Naive thymus-derived CD4-positive, alpha-beta T cell (primary cell): ENCODE measurements at regions not wholly inside any gene's neighbourhood (a gene's known extent, or its start where the extent isn't known, plus 50 kb on each side); places are given as distances from the start of the nearest gene placed in this dataset.

ENCODE experiments used
- ATAC-seq: fragments of 150-1000 bp; cut with Tn5 transposase; 2 replicates; pipeline ENCODE4 v1.10.0; 2021; ENCODE audit warnings: mild to moderate bottlenecking, moderate library complexity
- CTCF ChIA-PET: fragments of 350-600 bp; sonication (Branson Sonifier 250); formaldehyde crosslinking; loops from one replicate; lab custom pipeline; 2021; ENCODE audit warnings: antibody characterized with exemption; lab: Charles Lee
- POLR2A ChIA-PET: fragments of 350-600 bp; sonication (Branson Sonifier 250); formaldehyde crosslinking; loops from one replicate; lab custom pipeline; 2021; ENCODE audit warnings: antibody characterized with exemption, inconsistent platforms; lab: Charles Lee
- DNase-seq, 9 donors: peaks; one replicate each; pipeline versions ENCODE4 v3.0.0 to v3.0.0-alpha.2; 2020 to 2022; ENCODE audit warnings: mixed read lengths in 1 of 9
- H3K27ac ChIP-seq: one replicate; pipeline ENCODE4 v1.7.0; 2013; ENCODE audit warnings: mild to moderate bottlenecking, low read depth, low read length, moderate library complexity
- H3K27me3 ChIP-seq, 2 donors: one replicate each; pipeline ENCODE4 v1.7.0; 2013; ENCODE audit warnings: low read length in 2 of 2, mild to moderate bottlenecking in 2 of 2, moderate library complexity in 2 of 2; ENCODE audit not compliant: control insufficient read depth in 2 of 2, insufficient read depth in 2 of 2
- H3K36me3 ChIP-seq, 3 experiments: 1 replicate in 2 of 3; 2 replicates in 1 of 3; pipeline ENCODE4 v1.7.0; 2013; ENCODE audit warnings: low read length in 3 of 3, mild to moderate bottlenecking in 3 of 3, moderate library complexity in 1 of 3; ENCODE audit not compliant: insufficient read depth in 3 of 3, control insufficient read depth in 2 of 3
- H3K4me1 ChIP-seq, 2 donors: one replicate each; pipeline ENCODE4 v1.7.0; 2013; ENCODE audit warnings: low read length in 2 of 2, mild to moderate bottlenecking in 2 of 2, moderate library complexity in 1 of 2; ENCODE audit not compliant: control insufficient read depth in 2 of 2, insufficient read depth in 2 of 2
- H3K4me3 ChIP-seq: 2 replicates; pipeline ENCODE4 v1.7.0; 2013; ENCODE audit warnings: mild to moderate bottlenecking, low read length
- H3K9me3 ChIP-seq, 3 experiments: 1 replicate in 2 of 3; 2 replicates in 1 of 3; pipeline ENCODE4 v1.7.0; 2013; ENCODE audit warnings: low read length in 3 of 3; ENCODE audit not compliant: control insufficient read depth in 2 of 3
- H3K27ac Mint-ChIP-seq, 9 donors: one replicate each; pipeline ENCODE4 v1.8.0; 2020 to 2022; ENCODE audit warnings: mixed read lengths in 9 of 9, mild to moderate bottlenecking in 8 of 9, moderate library complexity in 5 of 9, inconsistent platforms in 2 of 9
- H3K27me3 Mint-ChIP-seq, 5 donors: one replicate each; pipeline ENCODE4 v1.8.0; 2021 to 2022; ENCODE audit warnings: mixed read lengths in 5 of 5, mild to moderate bottlenecking in 1 of 5
- H3K36me3 Mint-ChIP-seq, 5 donors: one replicate each; pipeline ENCODE4 v1.8.0; 2020 to 2022; ENCODE audit warnings: mixed read lengths in 5 of 5, mild to moderate bottlenecking in 3 of 5, inconsistent platforms in 1 of 5
- H3K4me1 Mint-ChIP-seq, 7 donors: one replicate each; pipeline ENCODE4 v1.8.0; 2020 to 2022; ENCODE audit warnings: mixed read lengths in 7 of 7, mild to moderate bottlenecking in 3 of 7, inconsistent platforms in 1 of 7
- H3K4me3 Mint-ChIP-seq, 10 donors: one replicate each; pipeline ENCODE4 v1.8.0; 2020 to 2022; ENCODE audit warnings: mild to moderate bottlenecking in 10 of 10, mixed read lengths in 10 of 10, moderate library complexity in 6 of 10, inconsistent platforms in 2 of 10
- H3K9me3 Mint-ChIP-seq, 11 donors: one replicate each; pipeline ENCODE4 v1.8.0; 2020 to 2022; ENCODE audit warnings: mixed read lengths in 11 of 11, mild to moderate bottlenecking in 4 of 11, inconsistent platforms in 1 of 11, moderate library complexity in 1 of 11
- intact Hi-C, 2 donors: fragments of 100-400 bp; cut with micrococcal nuclease; formaldehyde crosslinking; loops; one replicate each; pipeline ENCODE4 v1.15.1; 2023

- Histone ChIP-seq H3K4me1 (no peaks in the 10 kb centered on the region), H3K36me3 (no peaks in the 10 kb centered on the region), H3K27ac (no peak overlapping the region), H3K27me3 (no peaks in the 10 kb centered on the region), H3K4me3 (no peak overlapping the region), H3K9me3 (no peaks in the 10 kb centered on the region)
- DNase-seq (no peak), ATAC-seq (no peak)
- H3K27me3 Mint-ChIP-seq, result no peaks in the 10 kb centered on the region
- no peak overlapping the region for H3K27ac Mint-ChIP-seq
- H3K9me3 Mint-ChIP-seq, result peaks cover 0 to 8% (median 3%) of the 10 kb centered on the region in 11 donors
- CTCF ChIA-PET, result no interaction called here
- POLR2A ChIA-PET, result interaction anchor here (0.6 kb wide), 1 partner anchor 624 kb away, joined by 3 read pairs; no protein-coding TSS in a partner anchor
- H3K4me1 Mint-ChIP-seq, result no peaks in the 10 kb centered on the region
- no peak overlapping the region for H3K4me3 Mint-ChIP-seq
- no peaks in the 10 kb centered on the region for H3K36me3 Mint-ChIP-seq
- intact Hi-C loops, result no loop called here
These were observed 419.0 kb upstream of the LRRC7 start for GRCh38 chr1:69148731-69149130.

DNA sequence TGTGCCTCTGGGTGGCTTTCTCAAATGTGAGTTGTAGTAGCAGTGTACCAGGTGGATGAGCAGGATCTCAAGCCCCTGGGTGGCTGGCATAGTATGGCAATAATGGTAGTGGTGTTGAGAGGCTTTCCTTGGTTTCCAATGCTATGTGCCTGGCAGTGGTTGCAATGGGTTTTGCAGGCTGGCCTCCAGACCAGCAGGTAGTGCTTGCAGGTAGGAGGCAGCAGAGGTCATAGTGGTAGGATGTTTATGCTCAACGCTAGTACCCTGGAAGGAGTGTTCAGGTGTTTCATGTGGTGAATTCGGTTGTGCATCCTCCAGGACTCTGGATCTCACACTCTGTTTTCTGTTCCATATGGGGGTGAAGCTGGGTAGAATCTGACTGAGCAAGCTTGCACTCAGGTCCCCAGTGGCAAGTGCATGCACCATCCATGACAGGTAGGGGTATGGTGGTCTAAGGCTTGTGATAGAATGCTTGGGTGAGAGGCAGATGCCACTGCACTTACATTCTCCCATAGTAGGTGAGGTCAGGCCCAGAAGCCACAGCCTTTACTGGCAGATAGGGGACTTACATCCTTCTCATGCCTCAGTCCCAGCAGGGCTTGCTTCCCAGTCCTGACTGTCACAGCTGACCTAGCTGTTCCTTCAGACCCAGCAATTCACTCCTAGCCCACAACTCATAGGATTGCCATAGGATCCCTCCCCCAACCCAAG lies 410.5 kb upstream of the LRRC7 start:
- ATAC-seq (no peak), DNase-seq (no peak)
- no peaks in the 10 kb centered on the region for H3K9me3 ChIP-seq
- H3K4me3 ChIP-seq, result no peak overlapping the region
- no peak overlapping the region for H3K27ac ChIP-seq
- intact Hi-C loops, result no loop called here
- no peaks in the 10 kb centered on the region for H3K27me3 Mint-ChIP-seq
- ChIA-PET CTCF (no interaction called here), POLR2A (no interaction called here)
- peaks cover 0 to 19% (median 5%) of the 10 kb centered on the region in 11 donors for H3K9me3 Mint-ChIP-seq
- no peaks in the 10 kb centered on the region for H3K4me1 Mint-ChIP-seq
- H3K27me3 ChIP-seq, result no peaks in the 10 kb centered on the region
- H3K4me1 ChIP-seq, result no peaks in the 10 kb centered on the region
- no peaks in the 10 kb centered on the region for H3K36me3 ChIP-seq
- H3K4me3 Mint-ChIP-seq, result no peak overlapping the region
- no peaks in the 10 kb centered on the region for H3K36me3 Mint-ChIP-seq
- H3K27ac Mint-ChIP-seq, result no peak overlapping the region

- ATAC-seq (no peak), DNase-seq (no peak)
- ChIA-PET POLR2A (no interaction called here), CTCF (no interaction called here)
- no peak overlapping the region for H3K4me3 ChIP-seq
- H3K36me3 ChIP-seq, result no peaks in the 10 kb centered on the region
- intact Hi-C loops, result no loop called here
- Mint-ChIP-seq H3K9me3 (peaks cover 0 to 21% (median 7%) of the 10 kb centered on the region in 11 donors), H3K4me3 (no peak overlapping the region), H3K4me1 (no peaks in the 10 kb centered on the region), H3K27ac (no peak overlapping the region), H3K27me3 (no peaks in the 10 kb centered on the region), H3K36me3 (no peaks in the 10 kb centered on the region)
- H3K9me3 ChIP-seq, result no peaks in the 10 kb centered on the region
- no peaks in the 10 kb centered on the region for H3K4me1 ChIP-seq
- no peak overlapping the region for H3K27ac ChIP-seq
- no peaks in the 10 kb centered on the region for H3K27me3 ChIP-seq
These were observed 404.5 kb upstream of the LRRC7 start for GRCh38 chr1:69163241-69163640.

DNA sequence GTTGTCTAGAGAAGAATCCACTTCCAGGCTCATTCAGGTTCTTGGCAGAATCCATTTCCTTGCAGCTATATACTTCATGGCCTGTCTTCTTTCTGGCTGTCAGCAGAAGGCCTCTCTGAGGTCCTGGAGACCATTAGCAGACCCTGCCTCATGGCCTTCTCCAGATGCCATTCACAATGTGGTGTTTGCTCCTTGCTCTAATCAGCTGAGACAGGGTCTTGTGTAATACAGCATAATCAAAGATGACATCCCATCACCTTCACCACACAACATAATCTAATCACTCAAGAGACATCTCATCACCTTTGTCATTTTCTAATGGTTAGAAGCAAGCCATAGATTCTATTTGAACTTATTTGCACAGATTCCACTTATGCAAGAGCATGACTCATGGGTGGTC lies 403.9 kb upstream of the LRRC7 start:
- Histone ChIP-seq H3K4me1 (no peaks in the 10 kb centered on the region), H3K27ac (no peak overlapping the region), H3K36me3 (no peaks in the 10 kb centered on the region), H3K9me3 (no peaks in the 10 kb centered on the region), H3K27me3 (no peaks in the 10 kb centered on the region), H3K4me3 (no peak overlapping the region)
- ChIA-PET POLR2A (no interaction called here), CTCF (no interaction called here)
- DNase-seq, result no peak
- Mint-ChIP-seq H3K4me1 (no peaks in the 10 kb centered on the region), H3K9me3 (peaks cover 0 to 21% (median 6%) of the 10 kb centered on the region in 11 donors), H3K4me3 (no peak overlapping the region), H3K27me3 (no peaks in the 10 kb centered on the region), H3K36me3 (no peaks in the 10 kb centered on the region), H3K27ac (no peak overlapping the region)
- no peak for ATAC-seq
- intact Hi-C loops, result no loop called here

GRCh38 chr1:69167876-69168275 lies 399.8 kb upstream of the LRRC7 start:
- intact Hi-C loops, result no loop called here
- H3K4me1 Mint-ChIP-seq, result no peaks in the 10 kb centered on the region
- no peaks in the 10 kb centered on the region for H3K4me1 ChIP-seq
- no peaks in the 10 kb centered on the region for H3K9me3 ChIP-seq
- no peak overlapping the region for H3K27ac Mint-ChIP-seq
- CTCF ChIA-PET, result no interaction called here
- ATAC-seq, result no peak
- no peak overlapping the region for H3K4me3 ChIP-seq
- no peaks in the 10 kb centered on the region for H3K36me3 Mint-ChIP-seq
- H3K36me3 ChIP-seq, result no peaks in the 10 kb centered on the region
- no peak for DNase-seq
- H3K4me3 Mint-ChIP-seq, result no peak overlapping the region
- no peaks in the 10 kb centered on the region for H3K27me3 Mint-ChIP-seq
- H3K27me3 ChIP-seq, result no peaks in the 10 kb centered on the region
- POLR2A ChIA-PET, result no interaction called here
- H3K27ac ChIP-seq, result no peak overlapping the region
- H3K9me3 Mint-ChIP-seq, result peaks cover 4 to 22% (median 14%) of the 10 kb centered on the region in 11 donors

DNA sequence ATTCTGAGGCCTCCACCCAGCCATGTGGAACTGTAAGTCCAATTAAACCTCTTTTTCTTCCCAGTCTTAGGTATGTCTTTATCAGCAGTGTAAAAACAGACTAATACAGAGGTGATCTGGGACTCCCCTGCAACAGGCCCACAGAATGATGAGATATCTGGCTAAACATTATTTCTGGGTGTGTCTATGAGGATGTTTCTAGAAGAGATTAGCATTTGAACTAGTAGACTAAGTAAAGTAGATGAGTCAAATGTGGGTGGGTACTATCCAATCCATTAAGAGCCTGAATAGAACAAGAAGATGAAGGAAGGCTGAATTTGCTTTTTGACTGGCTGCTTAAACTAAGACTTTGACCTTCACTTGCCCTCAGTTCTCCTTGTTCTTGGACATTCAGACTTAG lies 396.5 kb upstream of the LRRC7 start:
- Mint-ChIP-seq H3K27ac (no peak overlapping the region), H3K27me3 (no peaks in the 10 kb centered on the region)
- CTCF ChIA-PET, result no interaction called here

More for the DNA sequence above, 396.5 kb upstream of the LRRC7 start:
- Mint-ChIP-seq H3K4me3 (no peak overlapping the region), H3K36me3 (no peaks in the 10 kb centered on the region), H3K4me1 (no peaks in the 10 kb centered on the region), H3K9me3 (peaks cover 4 to 20% (median 12%) of the 10 kb centered on the region in 11 donors)
- ATAC-seq, result no peak
- no peaks in the 10 kb centered on the region for H3K27me3 ChIP-seq
- intact Hi-C loops, result no loop called here
- DNase-seq, result no peak
- H3K4me1 ChIP-seq, result no peaks in the 10 kb centered on the region
- H3K36me3 ChIP-seq, result no peaks in the 10 kb centered on the region
- H3K27ac ChIP-seq, result no peak overlapping the region
- H3K9me3 ChIP-seq, result no peaks in the 10 kb centered on the region
- POLR2A ChIA-PET, result no interaction called here
- no peak overlapping the region for H3K4me3 ChIP-seq
